HepG2 (cell line): ENCODE measurements at regions not wholly inside any gene's neighbourhood (a gene's known extent, or its start where the extent isn't known, plus 50 kb on each side); places are given as distances from the start of the nearest gene placed in this dataset.

ENCODE experiments used
- ATAC-seq: fragments of 200-7000 bp; cut with Tn5 transposase; 3 replicates; pipeline ENCODE4 v1.9.1; 2020; ENCODE audit warnings: mild to moderate bottlenecking, moderate library complexity
- BruUV-seq: library from RNA; stranded (reverse); fragments of 400-500 nt; replicated peaks from 2 replicates; lab custom pipeline; 2021; lab: Mats Ljungman, UMichigan
- CTCF ChIA-PET: fragments of 300-600 bp; formaldehyde crosslinking; extraction: SDS; loops from one replicate; lab custom pipeline; 2021; ENCODE audit warnings: low total read pairs, inconsistent platforms, low intra/inter-chr PET ratio; lab: Yijun Ruan, JAX
- POLR2A ChIA-PET: fragments of 350-600 bp; sonication (Branson Sonifier 250); formaldehyde crosslinking; loops from one replicate; lab custom pipeline; 2020; ENCODE audit warnings: antibody characterized with exemption, inconsistent platforms; lab: Yijun Ruan, JAX
- DNase-seq: peaks from one replicate; pipeline ENCODE4 v3.0.0-alpha.2; 2015; ENCODE audit warnings: low spot score
- FAIRE-seq: peaks from 3 replicates; lab custom pipeline; 2011; peaks lifted over from hg19 to GRCh38; lab: Jason Lieb, UNC
- H2AFZ ChIP-seq: one replicate; pipeline ENCODE4 v1.6.1; 2011; ENCODE audit warnings: low read length, inconsistent platforms
- H3K27ac ChIP-seq: fragments of 300-600 bp; 3 replicates; pipeline ENCODE4 v1.8.0; 2011; ENCODE audit warnings: mixed run types, mild to moderate bottlenecking, mixed read lengths, low read length, inconsistent platforms; ENCODE audit not compliant: insufficient read depth; ENCODE audit errors: extremely low read length
- H3K27me3 ChIP-seq, 2 experiments: fragments of 200-600 bp in 1 of 2; 2 replicates in 1 of 2; 3 replicates in 1 of 2; pipeline versions ENCODE4 v1.6.0 to v1.8.0; 2011; ENCODE audit warnings: low read length in 2 of 2, mild to moderate bottlenecking in 2 of 2, moderate library complexity in 2 of 2, inconsistent platforms in 1 of 2; ENCODE audit not compliant: insufficient read depth in 2 of 2, control insufficient read depth in 1 of 2
- H3K36me3 ChIP-seq, 2 experiments: fragments of 200-600 bp in 1 of 2; replicated peaks in 1 of 2; 2 replicates in 1 of 2; 3 replicates in 1 of 2; pipeline versions ENCODE4 v1.5.1 to v1.8.0; 2011; ENCODE audit warnings: low read length in 2 of 2, inconsistent platforms in 1 of 2; ENCODE audit not compliant: insufficient read depth in 2 of 2, control insufficient read depth in 1 of 2
- H3K4me1 ChIP-seq: 2 replicates; pipeline ENCODE4 v1.5.1; 2012; ENCODE audit warnings: low read length, inconsistent platforms; ENCODE audit not compliant: insufficient read depth
- H3K4me2 ChIP-seq: 2 replicates; pipeline ENCODE4 v1.6.0; 2011; ENCODE audit warnings: low read depth, low read length, inconsistent platforms
- H3K4me3 ChIP-seq, 3 experiments: fragments of 200-600 bp in 1 of 3; sonication (generic), shearing (Covaris generic) in 1 of 3; replicated peaks in 1 of 3; 2 replicates each; pipeline ENCODE4 v1.5.1; 2011 to 2016; ENCODE audit warnings: low read length in 3 of 3, inconsistent platforms in 2 of 3, low read depth in 2 of 3, mild to moderate bottlenecking in 2 of 3, control low read depth in 1 of 3, mixed read lengths in 1 of 3; ENCODE audit not compliant: insufficient read depth in 1 of 3
- H3K79me2 ChIP-seq: one replicate; pipeline ENCODE4 v1.6.1; 2011; ENCODE audit warnings: low read length, inconsistent platforms; ENCODE audit not compliant: insufficient read depth
- H3K9ac ChIP-seq: 2 replicates; pipeline ENCODE4 v1.6.0; 2011; ENCODE audit warnings: mild to moderate bottlenecking, low read depth, low read length, inconsistent platforms; ENCODE audit not compliant: insufficient read depth
- H3K9me3 ChIP-seq: 2 replicates; pipeline ENCODE4 v1.5.1; 2012; ENCODE audit warnings: mild to moderate bottlenecking, low read length
- H4K20me1 ChIP-seq: 2 replicates; pipeline ENCODE4 v1.6.0; 2011; ENCODE audit warnings: inconsistent platforms, mild to moderate bottlenecking, low read length, moderate library complexity; ENCODE audit not compliant: insufficient read depth
- HNF1A ChIP-seq, 2 experiments: sonication (generic) in 1 of 2; formaldehyde crosslinking in 1 of 2; IDR thresholded peaks; 2 replicates each; pipeline versions ENCODE4 v1.4.0 to v1.6.1; 2016 to 2020; ENCODE audit warnings: borderline replicate concordance in 1 of 2, low read depth in 1 of 2, mild to moderate bottlenecking in 1 of 2, missing genetic modification reagents in 1 of 2
- MAZ ChIP-seq, 2 experiments: sonication (generic) in 1 of 2; formaldehyde crosslinking in 1 of 2; IDR thresholded peaks; 2 replicates each; pipeline versions ENCODE4 v1.5.0 to v1.6.1; 2012 to 2020; ENCODE audit warnings: low read depth in 2 of 2, mild to moderate bottlenecking in 2 of 2, borderline replicate concordance in 1 of 2, improper control_type of control experiment in 1 of 2, low read length in 1 of 2, missing genetic modification reagents in 1 of 2, moderate library complexity in 1 of 2
- MIER2 ChIP-seq: IDR thresholded peaks from 2 replicates; pipeline ENCODE4 v1.6.1; 2016; ENCODE audit warnings: missing biosample characterization, missing genetic modification reagents
- MXD1 ChIP-seq: sonication (generic); formaldehyde crosslinking; IDR thresholded peaks from 2 replicates; pipeline ENCODE4 v1.4.0; 2020; ENCODE audit warnings: mild to moderate bottlenecking, missing genetic modification reagents
- SKI ChIP-seq: fragments of 450-650 bp; IDR thresholded peaks from one replicate; pipeline ENCODE4 v1.6.1; 2018; ENCODE audit warnings: mild to moderate bottlenecking; ENCODE audit not compliant: partially characterized antibody
- ZNF121 ChIP-seq: sonication (generic); formaldehyde crosslinking; IDR thresholded peaks from 2 replicates; pipeline ENCODE4 v1.5.0; 2020; ENCODE audit warnings: mild to moderate bottlenecking, missing genetic modification reagents
- ZNF24 ChIP-seq: fragments of 450-650 bp; IDR thresholded peaks from 2 replicates; pipeline ENCODE4 v1.6.1; 2017; ENCODE audit warnings: antibody characterized with exemption, mild to moderate bottlenecking
- ZNF543 ChIP-seq: sonication (generic); formaldehyde crosslinking; IDR thresholded peaks from 2 replicates; pipeline ENCODE4 v1.4.0; 2020; ENCODE audit warnings: mild to moderate bottlenecking, missing genetic modification reagents
- ZNF572 ChIP-seq: sonication (generic); formaldehyde crosslinking; IDR thresholded peaks from 2 replicates; pipeline ENCODE4 v1.5.1; 2020; ENCODE audit warnings: mild to moderate bottlenecking, missing genetic modification reagents
- ZNF615 ChIP-seq: sonication (generic); formaldehyde crosslinking; IDR thresholded peaks from 2 replicates; pipeline ENCODE4 v1.5.0; 2020; ENCODE audit warnings: mild to moderate bottlenecking, missing genetic modification reagents, borderline replicate concordance
- ZSCAN21 ChIP-seq: sonication (generic); formaldehyde crosslinking; IDR thresholded peaks from 2 replicates; pipeline ENCODE4 v1.8.0; 2022; ENCODE audit warnings: mild to moderate bottlenecking, missing genetic modification reagents, moderate library complexity, borderline replicate concordance
- WGBS: methylation state at CpG from one replicate; pipeline ENCODE4 v1.1.6; 2017; ENCODE audit warnings: low lambda C conversion rate; 5-methylcytosine and 5-hydroxymethylcytosine counted together
- in situ Hi-C: cut with HindIII; loops from 2 replicates; pipeline ENCODE4 v1.10.0; 2017; ENCODE audit warnings: low pct_unique_long_range_greater_than_20kb; ENCODE audit not compliant: extremely low pct_ligation_motif_present
- intact Hi-C: fragments of 100-400 bp; cut with micrococcal nuclease; formaldehyde crosslinking; loops from one replicate; pipeline ENCODE4 v1.10.0; 2022; ENCODE audit not compliant: unreplicated experiment

DNA sequence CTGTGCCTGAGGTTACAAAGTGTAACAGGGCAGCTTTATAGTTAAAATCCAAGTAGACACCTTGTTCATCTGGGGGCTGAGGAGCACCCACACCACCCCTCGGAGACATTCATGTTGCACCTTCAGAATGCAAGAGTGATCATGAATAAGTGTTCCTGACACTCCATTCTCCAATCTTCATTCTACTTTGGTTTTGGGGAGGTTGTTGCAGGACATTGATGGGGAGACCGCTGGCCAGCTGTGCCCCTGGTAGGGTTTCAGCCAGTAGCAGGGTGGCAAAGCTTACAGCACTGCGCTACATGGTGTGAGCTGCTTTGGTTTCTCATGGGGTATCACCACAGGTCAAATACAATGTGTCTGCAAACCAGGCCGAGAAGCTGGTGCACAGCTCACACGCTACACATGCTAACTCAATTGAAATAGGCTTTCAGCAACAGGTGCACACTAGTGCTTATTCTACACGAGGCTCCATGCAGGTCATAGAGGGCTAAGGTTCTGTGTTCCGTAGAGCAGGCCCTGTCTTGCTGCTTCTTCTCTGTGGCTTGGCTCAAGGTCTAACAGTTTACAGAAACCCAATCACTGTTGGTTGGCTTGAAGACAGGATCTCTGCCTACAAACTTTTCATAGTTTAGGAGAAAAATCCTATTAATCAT, 317.4 kb upstream of the ZNF32 start:
- DNase-seq, result no peak
- Histone ChIP-seq H2AFZ (no peak overlapping the region), H3K36me3 (no peaks in the 10 kb centered on the region), H3K27me3 (peaks cover 2 to 23% of the 10 kb centered on the region in 2 experiments; a peak in 4 of 5 replicates), H3K4me2 (no peak overlapping the region), H3K4me3 (no peak overlapping the region), H3K79me2 (no peaks in the 10 kb centered on the region), H3K9me3 (no peaks in the 10 kb centered on the region), H4K20me1 (no peaks in the 10 kb centered on the region)
- no TSS peak for BruUV-seq
- POLR2A ChIA-PET, result no interaction called here
- intact Hi-C loops, result no loop called here
- FAIRE-seq, result no peak
- in situ Hi-C loops, result no loop called here
- ATAC-seq, result no peak
- no peak for TF ChIP-seq ZNF543 (CRISPR knock-in tag)
- TF ChIP-seq, all 625 proteins: peak for 0
- no peak overlapping the region for H3K27ac ChIP-seq
- WGBS, result 19% methylated on average over 4 of the region's 7 CpGs
- H3K9ac ChIP-seq, result no peak overlapping the region
- no peaks in the 10 kb centered on the region for H3K4me1 ChIP-seq
- CTCF ChIA-PET, result no interaction called here

DNA sequence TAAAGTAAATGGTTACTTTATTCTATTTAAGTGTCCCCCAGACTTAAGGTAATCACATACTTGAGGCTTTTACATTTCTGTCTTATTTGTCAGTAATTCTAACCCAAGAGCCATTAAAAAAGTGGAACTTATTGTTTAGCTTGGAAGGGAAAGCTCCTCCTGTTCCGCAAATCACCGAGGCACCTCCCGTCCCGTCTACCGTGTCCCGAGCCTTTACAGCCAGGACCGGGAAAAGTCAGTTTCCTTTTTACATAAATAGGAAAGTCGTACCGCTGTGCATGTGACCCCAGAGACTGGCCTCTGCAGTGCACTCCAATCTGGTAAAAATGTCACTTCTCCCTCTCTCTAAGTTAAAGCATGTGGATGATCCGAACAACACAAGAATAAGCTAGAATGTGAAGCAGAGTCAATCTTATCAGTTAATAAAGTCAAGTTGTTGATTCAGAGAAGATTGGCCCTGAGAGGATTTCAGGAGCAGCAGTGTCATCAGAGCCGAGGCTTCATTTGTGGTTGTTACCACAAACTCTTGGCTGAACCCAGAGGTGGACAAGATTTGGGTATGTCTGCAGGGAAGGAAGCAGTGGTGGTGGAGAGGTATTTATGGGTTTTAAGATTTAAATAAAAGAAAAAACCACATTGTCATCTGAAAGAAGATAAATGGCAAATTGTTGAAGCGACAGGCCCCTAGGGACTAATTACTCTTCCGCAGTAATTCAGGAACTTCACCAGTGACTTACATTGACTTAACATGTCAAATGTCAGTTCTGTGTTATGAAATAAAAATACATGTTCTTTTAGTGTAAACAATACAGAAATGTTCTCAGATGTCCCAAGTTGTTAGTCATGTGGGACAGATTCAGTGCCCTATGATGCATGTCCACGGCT, 316.6 kb upstream of the ZNF32 start:
- peaks cover 2 to 23% of the 10 kb centered on the region in 2 experiments; a peak in 4 of 5 replicates for H3K27me3 ChIP-seq
- TF ChIP-seq ZNF572 (CRISPR knock-in tag) (no peak), MAZ (IDR thresholded peaks at IDR 0.05; ENCODE audit: borderline replicate concordance, low read depth, low read length) (no peak), MAZ (CRISPR knock-in tag; IDR thresholded peaks at IDR 0.05; ENCODE audit: low read depth) (no peak), HNF1A (IDR thresholded peaks at IDR 0.05; ENCODE audit: low read depth) (no peak), HNF1A (CRISPR knock-in tag; IDR thresholded peaks at IDR 0.05; ENCODE audit: borderline replicate concordance) (no peak), MXD1 (CRISPR knock-in tag) (no peak), ZNF615 (CRISPR knock-in tag) (no peak), ZSCAN21 (CRISPR knock-in tag) (no peak), SKI (no peak), ZNF24 (no peak), ZNF121 (CRISPR knock-in tag) (no peak), MIER2 (CRISPR knock-in tag) (no peak)

More for the DNA sequence above, 316.6 kb upstream of the ZNF32 start:
- Histone ChIP-seq H3K9me3 (no peaks in the 10 kb centered on the region), H3K4me3 (no peak overlapping the region), H2AFZ (no peak overlapping the region), H3K27ac (no peak overlapping the region), H3K79me2 (no peaks in the 10 kb centered on the region), H3K36me3 (no peaks in the 10 kb centered on the region), H4K20me1 (no peaks in the 10 kb centered on the region), H3K4me2 (no peak overlapping the region), H3K4me1 (no peaks in the 10 kb centered on the region), H3K9ac (no peak overlapping the region)
- DNase-seq (no peak), FAIRE-seq (no peak), ATAC-seq (no peak)
- WGBS, result 60% methylated on average over 14 of the region's 14 CpGs
- no TSS peak for BruUV-seq
- POLR2A ChIA-PET, result no interaction called here
- in situ Hi-C loops (no loop called here), intact Hi-C loops (no loop called here)
- CTCF ChIA-PET, result no interaction called here
